Activated T-cell treated with anti-CD3 and anti-CD28 coated beads for 4 hours (primary cell): ENCODE measurements at regions not wholly inside any gene's neighbourhood (a gene's known extent, or its start where the extent isn't known, plus 50 kb on each side); places are given as distances from the start of the nearest gene placed in this dataset.
"Not testable (repeated sequence)": the region's sequence is repeated elsewhere in the genome, so short reads cannot be mapped to it uniquely, and the experiment has no call there.

Experiments used
- DNase-seq: peaks from one replicate; pipeline ENCODE4 v3.0.0-alpha.2; 2020

DNA sequence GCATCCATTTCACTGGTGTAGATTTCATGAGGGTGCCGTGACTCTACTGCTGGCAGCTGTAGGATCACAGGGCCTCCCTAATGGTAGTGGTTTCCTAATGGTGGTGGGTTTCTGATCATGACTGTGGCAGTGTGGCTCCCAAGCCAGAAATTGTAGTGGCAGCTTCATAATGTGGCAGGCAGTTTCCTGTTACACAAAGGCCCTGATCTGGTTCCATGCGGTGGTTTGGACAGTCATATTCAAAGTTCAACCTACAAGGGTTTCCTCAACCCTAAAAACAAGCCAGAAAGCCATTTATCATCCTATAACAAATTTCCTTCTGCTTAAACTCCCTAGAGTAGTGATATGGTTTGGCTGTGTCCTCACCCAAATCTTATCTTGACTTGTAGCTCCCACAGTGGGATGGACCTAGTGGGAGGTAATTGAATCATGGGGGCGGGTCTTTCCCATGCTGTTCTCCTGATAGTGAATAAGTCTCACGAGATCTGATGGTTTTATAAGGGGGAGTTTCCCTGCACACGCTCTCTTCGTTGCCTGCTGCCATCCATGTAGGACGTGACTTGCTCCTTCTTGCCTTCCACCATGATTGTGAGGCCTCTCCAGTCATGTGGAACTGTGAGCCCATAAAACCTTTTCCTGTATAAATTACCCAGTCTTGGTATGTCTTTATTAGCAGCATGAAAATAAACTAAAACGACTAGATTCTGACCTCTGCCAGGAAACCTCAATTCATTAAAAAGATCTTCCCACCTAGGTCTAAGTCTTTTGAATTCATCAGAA lies 257.1 kb downstream of the EFCAB11 start:
- DNase-seq, result no peak

DNA sequence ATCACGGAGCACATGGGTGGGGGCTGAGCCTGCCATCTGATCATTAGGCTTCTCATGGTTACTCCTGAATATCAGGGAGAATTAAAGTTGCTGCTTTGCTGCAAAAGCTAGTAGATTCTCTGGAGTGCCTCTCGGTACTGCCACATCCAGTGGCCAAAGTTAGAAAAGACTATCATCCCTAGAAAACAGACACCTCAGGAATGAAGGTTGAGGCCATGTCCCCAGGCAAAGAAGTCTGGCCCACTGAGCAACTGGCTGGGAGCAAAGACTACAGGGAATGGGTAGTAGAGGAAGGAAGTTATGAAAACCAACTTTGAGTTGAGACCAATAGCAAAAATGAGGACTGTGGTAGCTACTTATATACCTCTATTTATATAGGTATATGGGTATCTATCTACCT lies 258.7 kb downstream of the EFCAB11 start:
- no peak for DNase-seq

DNA sequence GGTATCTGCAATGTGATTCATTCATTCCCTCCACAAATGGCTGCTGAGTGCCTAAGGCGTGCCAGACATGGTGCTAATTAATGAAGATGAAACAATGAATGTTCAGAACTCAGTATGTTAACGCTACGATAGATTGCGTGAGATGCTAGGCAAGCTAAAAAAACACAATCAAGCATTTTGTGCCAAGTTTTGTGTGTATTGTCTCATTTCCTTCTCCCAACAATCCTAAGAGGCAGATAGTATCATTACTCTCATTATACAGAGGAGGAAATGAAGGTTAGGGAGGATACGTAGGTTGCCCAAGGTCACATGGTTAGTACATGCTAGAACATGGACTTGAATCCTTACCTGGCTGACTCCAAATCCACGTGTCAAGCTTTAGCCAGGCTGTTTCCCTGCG lies 264.4 kb downstream of the EFCAB11 start:
- no peak for DNase-seq

DNA sequence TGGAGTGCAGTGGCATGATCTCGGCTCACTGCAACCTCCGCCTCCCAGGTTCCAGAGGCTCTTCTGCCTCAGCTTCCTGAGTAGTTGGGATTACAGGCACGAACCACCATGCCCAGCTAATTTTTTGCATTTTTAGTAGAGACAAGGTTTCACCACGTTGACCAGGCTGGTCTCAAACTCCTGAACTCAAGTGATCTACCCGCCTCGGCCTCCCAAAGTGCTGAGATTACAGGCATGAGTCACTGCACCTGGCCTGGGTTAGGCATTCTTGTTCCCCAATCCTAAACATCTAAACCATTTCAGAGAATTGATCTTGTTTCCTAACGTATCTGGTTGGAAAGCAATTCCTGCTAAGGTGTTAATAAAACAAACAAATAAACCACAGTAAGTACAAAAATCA lies 264.8 kb downstream of the EFCAB11 start:
- not testable (repeated sequence) for DNase-seq

DNA sequence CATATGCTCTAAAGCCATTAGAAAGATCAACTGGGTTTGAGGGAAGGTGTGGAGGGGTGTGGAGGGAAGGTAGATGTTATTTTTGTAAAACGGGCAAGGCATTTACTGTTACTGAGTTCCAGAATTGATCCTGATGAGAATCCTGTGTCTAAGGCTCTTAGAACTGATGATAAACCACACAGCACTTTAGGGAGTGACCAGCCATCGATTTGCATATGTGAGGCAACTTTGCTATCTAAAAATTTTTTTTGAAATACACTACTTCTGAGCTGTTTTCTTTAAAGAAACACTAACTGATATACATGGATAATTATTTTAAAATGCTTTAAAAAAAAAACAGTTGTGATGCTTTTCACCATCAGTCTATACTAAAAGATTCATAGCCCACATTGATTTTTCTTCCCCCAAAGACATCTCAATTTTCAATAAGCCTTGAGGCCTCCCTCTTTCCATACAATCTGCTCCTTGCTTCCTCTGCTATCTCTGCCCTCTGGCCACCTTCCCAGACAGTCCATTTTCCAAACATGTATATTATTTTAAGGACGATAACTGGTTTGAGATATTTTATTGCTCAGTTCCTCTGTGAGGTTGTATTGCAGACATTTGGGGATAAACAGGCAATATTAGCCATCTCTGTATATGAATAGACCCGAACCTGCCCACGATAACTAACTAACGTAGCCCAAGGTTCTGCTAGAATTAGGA lies 265.9 kb downstream of the EFCAB11 start:
- no peak for DNase-seq

DNA sequence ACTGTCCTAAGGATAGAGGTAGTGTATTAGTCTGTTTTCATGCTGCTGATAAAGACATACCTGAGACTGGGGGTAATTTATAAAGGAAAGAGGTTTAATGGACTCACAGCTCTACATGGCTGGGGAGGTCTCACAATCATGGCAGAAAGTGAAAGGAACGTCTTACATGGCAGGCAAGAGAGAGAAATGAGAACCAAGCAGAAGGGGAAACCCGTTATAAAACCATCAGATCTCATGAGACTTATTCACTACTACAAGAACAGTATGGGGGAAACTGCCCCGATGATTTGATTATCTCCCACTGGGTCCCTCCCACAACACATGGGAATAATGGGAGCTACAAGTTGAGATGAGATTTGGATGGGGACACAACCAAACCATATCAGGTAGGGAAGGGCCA lies 267.4 kb downstream of the EFCAB11 start:
- DNase-seq, result not testable (repeated sequence)

DNA sequence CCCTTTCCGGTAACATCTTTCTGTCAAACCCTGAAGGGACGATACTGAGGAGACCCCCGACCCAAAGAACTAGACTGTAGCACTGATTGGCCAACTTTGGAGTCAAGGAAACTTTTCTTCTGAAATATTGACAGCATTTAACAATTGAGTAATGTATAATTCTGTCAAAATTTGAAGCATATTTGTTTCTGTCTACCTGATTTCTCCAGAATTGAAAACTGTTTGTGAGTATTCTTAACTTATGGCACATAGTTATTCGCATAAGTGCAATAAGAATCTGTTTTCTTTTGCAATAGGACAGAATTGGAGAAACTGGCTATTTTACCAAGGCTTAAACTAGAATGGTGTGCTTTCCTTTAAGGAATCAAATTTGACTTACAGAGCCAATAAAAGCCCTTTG lies 267.1 kb upstream of the FOXN3 start:
- no peak for DNase-seq

DNA sequence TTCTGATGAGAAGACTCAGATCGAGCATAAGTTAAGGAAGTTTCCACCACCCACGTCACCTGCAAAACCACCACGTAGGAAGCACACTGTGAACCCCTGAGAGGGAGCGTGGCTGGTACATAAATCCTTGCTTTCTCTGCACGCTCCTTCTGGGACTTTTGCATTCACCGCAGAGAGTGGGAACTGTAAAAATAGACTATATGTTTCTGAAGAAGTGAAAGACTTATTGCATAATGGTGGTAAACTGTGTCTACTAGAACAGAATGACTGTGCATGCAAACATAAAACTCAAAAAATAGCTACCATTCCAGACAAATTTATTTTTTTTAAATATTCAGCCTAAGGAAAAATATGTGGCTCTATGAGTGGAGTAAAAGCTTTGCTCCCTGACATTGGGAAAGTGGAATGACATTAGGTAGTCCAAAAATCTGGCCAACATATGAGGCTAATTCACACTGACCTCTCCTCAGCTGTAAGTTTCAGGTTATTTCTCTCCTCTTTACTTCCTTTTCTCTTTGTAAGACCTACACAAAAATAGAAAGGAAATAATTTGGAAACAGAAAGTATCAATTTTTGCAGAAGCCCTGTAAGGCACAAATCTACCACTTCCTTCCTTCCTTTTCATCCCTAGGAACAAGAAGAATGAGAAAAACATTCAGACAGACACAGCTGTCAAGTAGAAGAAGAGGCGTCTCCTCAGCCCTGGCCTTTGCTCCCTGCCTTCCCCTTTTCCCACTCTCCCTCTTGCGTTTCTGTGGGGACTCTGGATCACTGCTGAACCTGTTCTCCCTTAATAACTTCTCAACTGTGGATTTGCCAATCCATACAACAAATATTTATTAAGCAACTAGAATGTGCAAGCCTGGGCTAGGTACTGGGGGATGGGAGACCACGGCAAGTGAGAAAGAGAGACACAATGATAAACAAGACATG lies 264.3 kb upstream of the FOXN3 start:
- peak; percentile 51 for DNase-seq

DNA sequence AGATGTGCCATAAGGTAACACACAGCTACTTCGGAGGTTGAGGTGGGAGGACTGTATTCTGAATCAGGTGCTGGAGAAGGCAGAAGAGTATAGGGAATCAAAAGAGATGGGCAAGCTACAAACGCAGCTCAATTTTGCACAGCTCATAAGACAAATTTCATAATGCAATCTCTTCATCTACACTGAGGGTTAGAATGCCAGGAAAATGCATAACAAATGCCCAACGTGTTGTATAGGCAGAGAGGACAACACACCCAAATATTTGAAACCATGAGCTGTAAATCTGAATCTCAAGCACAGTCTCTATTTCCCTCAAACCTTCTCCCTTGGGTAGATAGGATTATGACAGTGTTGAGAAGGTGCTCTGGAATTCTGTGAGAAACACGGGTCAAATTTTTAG lies 263.1 kb upstream of the FOXN3 start:
- DNase-seq, result no peak

DNA sequence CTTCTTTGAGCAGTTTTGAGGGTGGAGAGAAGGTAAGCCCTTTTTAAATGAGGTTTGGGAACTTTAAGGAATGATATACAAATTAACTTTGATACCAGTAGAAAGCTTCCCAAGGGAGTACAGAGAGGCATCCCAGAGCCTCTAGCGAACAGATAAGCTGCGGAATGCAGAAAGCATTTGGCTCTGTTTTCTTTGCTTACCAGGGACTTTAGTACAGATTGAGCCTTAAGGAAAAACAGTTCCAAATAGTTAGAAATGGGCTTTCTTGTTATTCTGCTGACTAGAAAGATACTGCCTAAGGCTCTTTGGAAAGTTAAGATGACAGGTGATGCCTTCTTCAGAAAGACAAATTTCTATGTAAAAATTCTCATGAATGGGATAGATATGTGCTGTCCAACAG lies 261.7 kb upstream of the FOXN3 start:
- DNase-seq, result no peak

DNA sequence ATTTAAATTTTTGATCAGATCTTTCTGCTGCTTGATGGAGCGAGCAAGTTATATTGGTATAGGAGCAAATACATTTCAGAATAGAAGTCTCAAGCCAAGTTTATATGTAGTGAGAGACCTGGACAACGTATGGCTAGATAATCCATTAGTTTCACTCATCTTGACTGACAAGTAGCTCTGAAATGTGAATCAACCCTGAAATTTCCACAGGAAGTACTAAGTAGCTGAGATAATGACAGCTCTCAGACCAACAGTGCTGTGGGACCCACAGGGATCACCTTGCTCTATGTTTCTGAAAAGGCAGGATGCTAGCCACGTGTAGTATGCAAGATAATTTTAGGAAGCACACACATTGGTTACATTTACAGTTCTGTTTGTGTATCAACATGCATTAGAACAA lies 258.6 kb upstream of the FOXN3 start:
- DNase-seq, result no peak

DNA sequence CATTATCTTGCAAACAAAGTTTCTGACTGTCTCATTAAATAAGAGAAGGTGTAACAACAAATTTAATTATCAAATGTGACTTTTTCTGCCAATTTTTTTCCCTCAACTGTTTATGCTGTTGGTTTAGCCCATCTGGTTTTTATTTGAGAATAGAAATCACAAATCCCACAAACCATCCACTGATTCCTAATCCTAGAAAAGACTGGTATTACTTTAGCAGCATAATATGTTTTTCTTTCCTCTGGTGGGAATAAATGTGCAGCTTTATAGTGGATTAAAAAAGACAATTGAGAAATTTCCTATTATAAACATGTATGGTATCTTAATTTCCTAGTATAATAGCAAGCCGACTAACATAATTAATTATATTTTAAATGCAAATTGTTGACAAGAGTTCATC lies 257.9 kb upstream of the FOXN3 start:
- no peak for DNase-seq

DNA sequence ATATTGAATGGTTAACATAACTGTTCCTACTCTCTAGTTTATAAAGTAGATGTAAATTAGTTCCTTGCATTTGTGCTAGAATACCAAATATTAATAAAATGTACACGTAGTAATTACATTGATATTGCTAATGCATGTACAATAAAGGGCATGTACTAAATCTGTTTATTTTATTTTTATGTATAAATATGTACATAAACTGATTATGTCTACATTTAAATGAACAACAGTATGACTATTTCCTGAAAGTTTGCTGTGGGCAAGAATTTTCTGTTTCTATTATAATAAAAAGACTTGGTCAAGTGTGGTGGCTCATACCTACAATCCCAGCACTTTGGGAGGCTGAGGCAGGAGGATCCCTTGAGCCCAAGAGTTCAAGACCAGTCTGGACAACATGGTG lies 257.2 kb upstream of the FOXN3 start:
- DNase-seq, result no peak

DNA sequence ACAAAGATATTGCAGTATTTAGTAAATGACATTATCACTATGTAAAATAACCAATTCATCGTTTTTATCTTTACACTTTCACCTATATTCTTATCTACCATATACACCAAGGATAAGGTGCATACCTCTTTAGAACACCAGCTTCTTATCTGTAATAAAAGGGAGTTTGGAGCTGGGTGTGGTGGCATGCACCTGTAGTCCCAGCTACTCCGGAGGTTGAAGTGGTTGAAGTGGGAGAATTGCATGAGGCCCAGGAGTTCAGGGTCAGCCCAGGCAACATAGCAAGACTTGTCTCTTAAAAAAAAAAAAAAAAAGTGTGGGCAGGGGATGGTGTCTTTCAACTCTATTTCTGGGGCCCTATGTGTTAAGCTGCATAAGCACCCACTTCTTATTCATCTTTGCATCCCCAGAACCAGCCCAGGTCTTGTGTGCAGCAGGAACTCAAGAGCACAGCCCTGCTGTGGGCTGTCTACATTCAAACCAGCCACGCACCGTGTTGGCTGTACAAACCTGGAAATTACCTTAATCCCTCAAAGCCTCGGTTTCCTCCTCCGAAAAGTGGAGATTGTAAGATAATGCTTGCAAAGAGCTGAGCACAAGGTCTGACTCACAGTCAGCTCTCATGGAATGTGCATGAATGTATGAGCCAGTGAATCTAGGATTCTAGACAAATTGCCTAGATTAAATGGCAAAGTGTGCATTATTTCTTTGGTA lies 256.6 kb upstream of the FOXN3 start:
- peak; percentile 3 for DNase-seq

DNA sequence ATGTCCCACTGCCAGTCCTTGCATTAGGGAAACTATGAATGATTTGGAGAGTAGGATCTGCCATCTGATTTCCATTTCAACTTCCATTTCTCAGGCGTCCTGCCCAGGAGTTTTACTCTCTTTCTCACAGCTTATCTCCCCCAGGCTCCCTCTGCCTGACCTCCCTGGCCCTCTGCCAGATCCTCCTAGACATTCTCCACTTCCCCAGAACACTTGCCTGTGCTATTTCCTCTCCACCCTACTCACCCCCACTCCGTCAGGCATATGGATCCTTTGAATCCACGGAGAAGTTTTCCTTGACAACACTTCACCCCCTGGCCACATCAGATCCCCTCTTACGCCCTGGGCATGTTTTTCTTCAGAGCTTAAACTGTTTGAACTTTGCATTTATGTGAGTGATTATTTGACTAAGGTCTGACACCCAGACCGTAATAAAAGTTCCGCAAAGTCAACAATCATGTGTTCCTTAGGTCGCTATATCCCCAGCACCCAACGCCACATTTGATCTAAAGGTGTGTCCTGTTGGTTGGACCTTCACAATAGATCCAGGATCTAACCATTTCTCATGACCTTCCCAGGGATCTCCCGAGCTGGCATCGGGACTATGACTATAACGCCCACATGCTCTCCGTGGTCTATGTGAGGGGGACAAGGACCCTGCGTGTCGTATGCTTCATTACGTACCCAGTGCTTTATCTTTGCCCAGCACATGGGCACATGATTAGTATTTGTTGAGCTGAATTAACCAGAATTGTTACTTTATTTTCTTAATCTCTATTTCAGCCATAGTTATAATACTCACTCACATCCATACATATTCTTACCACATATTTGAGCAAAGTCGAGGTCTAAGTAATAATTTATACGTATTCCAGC lies 255.8 kb upstream of the FOXN3 start:
- no peak for DNase-seq

DNA sequence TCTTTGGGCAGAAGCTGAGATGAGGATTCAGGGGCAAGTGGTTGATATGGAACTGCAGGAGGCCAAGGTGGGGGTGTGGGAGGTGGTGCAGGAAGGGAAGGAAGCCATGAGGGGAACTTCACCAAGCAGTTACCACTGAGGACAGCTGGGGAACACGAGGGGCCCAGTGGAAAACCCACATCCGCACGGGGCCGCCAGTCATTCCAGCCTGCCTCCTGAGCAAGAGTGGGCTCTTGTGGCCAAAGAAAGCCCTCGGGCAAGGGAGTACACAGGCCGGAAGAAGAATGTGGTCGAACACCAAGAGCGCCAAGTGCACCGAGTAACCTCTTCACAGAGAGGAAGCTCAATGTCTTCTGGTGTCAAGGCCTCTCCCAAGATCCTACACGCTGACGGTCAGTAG lies 252.2 kb upstream of the FOXN3 start:
- DNase-seq, result no peak

DNA sequence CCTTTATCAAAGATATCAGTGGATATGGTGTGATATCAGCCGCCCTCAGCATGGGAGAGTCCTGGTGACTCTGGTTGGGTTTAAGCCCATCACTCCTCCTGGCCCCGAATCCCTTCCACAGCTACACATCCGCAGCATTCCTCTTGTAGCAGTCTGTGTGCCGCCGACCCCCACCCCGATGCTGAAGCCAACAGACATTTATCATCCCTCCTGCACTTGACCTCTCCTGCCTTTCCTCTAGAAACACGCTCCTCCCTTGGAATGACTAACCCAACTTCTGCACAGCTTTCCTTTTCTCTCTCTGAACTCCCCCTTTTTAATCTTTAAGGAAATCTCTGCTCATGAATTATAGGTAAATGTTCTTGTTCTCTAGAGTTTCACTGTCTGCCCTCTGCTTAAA lies 250.9 kb upstream of the FOXN3 start:
- no peak for DNase-seq

DNA sequence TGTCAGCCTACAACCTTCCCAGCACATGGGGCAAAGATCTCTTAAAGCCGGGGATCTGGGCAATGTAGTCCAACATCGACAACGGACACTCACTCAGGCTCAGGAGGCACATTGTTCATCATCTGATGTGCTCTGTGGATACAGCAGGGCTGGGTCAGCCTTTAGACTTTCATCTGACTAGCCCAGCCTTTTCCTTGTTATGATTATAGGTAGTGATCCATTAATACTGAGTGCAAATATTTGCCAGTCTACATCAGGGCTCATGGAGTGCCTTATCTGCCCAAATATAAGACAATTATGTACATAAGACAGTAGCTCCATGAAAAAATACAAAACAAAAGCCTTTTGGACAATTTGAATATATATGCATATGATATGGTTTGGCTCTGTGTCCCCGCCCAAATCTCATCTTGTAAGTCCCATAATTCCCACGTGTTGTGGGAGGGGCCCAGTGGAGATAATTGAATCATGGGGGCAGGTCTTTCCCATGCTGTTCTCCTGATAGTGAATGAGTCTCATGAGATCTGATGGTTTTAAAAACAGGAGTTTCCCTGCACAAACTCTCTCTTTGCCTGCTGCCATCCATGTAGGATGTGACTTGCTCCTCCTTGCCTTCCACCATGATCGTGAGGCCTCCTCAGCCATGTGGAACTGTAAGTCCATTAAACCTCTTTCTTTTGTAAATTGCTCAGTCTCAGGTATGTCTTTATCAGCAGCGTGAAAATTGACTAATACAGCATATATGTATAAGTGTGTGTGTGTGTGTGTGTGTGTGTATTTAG lies 248.5 kb upstream of the FOXN3 start:
- DNase-seq, result not testable (repeated sequence)

DNA sequence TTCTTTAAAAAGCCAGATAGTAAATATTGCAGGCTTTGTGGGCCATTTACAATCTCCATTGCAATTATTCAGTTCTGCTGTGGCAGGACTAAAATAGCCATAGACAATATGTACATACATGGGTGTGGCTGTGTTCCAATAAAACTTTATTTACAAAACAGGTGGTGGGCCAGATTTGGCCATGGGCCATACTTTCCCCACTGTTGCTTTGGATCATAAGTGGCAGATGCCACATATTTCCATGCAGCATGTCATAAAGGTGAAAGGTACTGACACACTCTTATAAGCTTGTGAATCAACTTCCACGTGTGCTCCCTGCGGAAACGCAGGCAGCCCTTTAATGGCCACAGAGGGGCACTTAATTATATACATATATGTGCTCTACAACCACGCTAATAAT lies 244.4 kb upstream of the FOXN3 start:
- DNase-seq, result no peak

DNA sequence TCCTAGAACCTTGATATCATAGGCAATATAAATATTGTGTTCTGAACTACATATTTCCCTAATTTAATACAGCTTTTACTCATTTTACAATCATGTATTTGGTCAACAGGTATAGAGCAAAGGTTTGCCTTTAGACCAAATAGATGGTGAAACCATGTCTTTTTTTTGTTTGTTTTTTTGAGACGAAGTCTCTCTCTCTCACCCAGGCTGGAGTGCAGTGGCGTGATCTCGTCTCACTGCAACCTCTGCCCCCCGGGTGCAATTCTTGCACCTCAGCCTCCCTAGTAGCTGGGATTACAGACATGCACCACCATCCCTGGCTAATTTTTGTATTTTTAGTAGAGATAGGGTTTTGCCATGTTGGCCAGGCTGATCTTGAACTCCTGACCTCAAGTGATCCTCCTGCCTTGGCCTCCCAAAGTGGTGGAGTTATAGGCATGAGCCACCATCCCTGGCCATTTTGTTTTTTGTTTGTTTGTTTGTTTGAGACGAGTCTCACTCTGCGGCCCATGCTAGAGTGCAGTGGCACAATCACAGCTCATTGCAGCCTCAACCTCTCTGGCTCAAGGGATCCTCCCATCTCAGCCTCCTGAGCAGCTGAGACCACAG lies 243.7 kb upstream of the FOXN3 start:
- not testable (repeated sequence) for DNase-seq

DNA sequence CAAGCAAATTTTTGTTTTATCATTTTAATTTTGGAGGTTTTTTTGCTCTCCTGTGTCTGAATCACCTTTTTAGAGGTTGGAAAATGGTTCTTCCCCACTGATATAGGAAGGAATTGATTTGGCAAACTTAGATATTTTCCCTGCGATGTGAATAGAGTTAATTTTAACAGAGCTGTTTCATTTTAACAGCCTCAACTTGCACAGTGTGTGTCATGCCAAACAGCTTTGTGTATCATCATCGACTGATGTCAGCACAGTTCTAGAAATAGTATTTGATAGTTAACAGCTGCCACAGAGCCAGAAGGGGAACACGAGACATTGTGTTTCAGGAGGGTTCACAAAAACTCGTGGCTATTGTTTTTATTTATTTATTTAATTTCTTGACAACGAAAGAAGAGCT lies 243.1 kb upstream of the FOXN3 start:
- no peak for DNase-seq
